ENCODE measurements at regions not wholly inside any gene's neighbourhood (a gene's known extent, or its start where the extent isn't known, plus 50 kb on each side); places are given as distances from the start of the nearest gene placed in this dataset.

DNA sequence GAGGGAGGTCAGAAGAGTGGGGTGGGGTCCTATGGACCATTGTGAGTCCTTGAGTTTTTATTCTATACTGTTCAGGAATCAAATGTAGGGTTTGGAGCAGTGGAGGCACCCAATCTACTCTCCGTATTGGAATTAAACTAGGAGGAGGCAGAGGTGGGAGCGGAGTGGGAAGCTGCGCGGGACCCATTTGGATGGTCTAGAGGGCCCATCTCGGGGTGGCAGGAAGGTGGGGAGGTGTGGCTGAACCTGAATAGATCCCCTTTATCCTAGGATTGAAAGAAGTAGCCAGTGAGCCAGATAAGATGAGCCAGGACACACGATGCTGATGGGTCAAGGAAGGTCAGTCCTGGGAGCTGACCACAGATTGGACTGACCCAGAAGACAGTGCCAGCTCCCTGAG, 325.8 kb downstream of the AJAP1 start:
- H3K27ac ChIP-seq = no peak overlapping the region
- H3K36me3 ChIP-seq = no peaks in the 10 kb centered on the region
- no peak for DNase-seq (ENCODE audit: low spot score in 2 of 2)
- peaks cover 0 to 4% of the 10 kb centered on the region in 2 donors for H3K9me3 ChIP-seq
- H3K4me1 ChIP-seq = no peaks in the 10 kb centered on the region
- TF ChIP-seq POLR2A (IDR thresholded peaks at IDR 0.05) = no peak
- TF ChIP-seq, protein P1, sequence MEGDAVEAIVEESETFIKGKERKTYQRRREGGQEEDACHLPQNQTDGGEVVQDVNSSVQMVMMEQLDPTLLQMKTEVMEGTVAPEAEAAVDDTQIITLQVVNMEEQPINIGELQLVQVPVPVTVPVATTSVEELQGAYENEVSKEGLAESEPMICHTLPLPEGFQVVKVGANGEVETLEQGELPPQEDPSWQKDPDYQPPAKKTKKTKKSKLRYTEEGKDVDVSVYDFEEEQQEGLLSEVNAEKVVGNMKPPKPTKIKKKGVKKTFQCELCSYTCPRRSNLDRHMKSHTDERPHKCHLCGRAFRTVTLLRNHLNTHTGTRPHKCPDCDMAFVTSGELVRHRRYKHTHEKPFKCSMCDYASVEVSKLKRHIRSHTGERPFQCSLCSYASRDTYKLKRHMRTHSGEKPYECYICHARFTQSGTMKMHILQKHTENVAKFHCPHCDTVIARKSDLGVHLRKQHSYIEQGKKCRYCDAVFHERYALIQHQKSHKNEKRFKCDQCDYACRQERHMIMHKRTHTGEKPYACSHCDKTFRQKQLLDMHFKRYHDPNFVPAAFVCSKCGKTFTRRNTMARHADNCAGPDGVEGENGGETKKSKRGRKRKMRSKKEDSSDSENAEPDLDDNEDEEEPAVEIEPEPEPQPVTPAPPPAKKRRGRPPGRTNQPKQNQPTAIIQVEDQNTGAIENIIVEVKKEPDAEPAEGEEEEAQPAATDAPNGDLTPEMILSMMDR (IDR thresholded peaks at IDR 0.05) = no peak
- TF ChIP-seq POLR2AphosphoS5 (IDR thresholded peaks at IDR 0.05) = no peak
- peaks cover 0 to 36% of the 10 kb centered on the region in 2 donors for H3K27me3 ChIP-seq
- no peak overlapping the region for H3K4me3 ChIP-seq
- intact Hi-C loops (cut with DNase I; ENCODE audit: low total_unique reads) = no loop called here

DNA sequence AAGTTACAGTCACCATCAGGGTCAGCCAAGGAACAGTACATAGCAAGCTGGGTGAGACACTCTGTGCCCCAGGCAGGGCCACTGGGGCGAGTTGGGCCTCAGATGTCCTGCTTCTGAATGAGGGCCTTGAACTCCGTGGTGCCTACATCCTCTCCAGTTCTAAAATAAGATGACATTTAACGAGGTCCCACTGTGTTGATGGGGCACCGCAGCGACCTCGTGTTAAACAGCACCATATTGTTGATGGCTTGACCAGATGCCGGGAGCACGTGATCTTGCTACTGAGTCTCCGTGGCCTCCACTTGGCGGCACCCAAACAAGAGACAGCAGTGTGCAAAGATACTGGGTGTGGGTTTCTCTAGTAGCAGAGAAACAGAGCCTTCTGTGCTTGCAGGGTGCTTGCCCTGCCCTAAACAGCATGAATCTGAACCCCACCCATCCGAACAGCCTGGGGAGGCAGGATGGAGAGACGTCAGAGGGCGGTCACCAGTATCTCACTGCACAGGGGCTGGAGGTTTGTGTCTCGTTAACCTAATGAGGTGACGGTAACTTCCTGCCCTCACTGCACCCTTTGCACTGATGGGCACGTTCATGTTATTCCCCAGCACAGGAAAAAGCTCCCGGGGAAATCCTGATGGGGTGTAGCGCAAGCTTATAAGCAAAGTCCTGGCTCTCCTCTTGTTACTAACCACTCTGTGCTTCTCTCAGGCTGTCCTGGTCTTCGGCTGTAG, 324.4 kb downstream of the AJAP1 start:
- intact Hi-C loops (cut with DNase I; ENCODE audit: low total_unique reads) = no loop called here
- Histone ChIP-seq H3K4me3 (no peak overlapping the region), H3K36me3 (no peaks in the 10 kb centered on the region), H3K4me1 (no peaks in the 10 kb centered on the region), H3K27ac (no peak overlapping the region), H3K27me3 (peaks cover 0 to 32% of the 10 kb centered on the region in 2 donors), H3K9me3 (no peaks in the 10 kb centered on the region)
- no peak for TF ChIP-seq POLR2AphosphoS5 (IDR thresholded peaks at IDR 0.05)
- TF ChIP-seq POLR2A (IDR thresholded peaks at IDR 0.05) = no peak
- TF ChIP-seq, protein P1 (IDR thresholded peaks at IDR 0.05) = no peak
- DNase-seq (ENCODE audit: low spot score in 2 of 2) = no peak

DNA sequence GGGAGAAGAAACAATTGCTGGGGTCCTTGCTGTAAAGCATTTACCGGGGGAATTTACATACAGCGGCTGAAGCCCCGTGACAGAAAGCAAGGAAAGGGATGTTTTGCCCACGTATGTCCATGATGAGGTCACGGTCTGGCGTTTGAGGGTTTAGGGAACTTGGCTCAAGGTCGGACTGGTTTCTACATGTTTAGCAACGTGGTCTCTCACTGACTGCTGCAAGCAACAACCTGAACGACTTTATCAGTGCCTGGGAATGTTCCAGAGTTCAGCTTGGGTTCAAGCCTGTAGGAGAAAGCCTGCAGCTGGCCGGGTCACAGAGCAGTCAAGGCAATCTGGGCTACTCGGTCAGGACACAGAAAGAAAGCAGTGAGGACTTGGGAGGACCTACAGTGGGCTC, 323.3 kb downstream of the AJAP1 start:
- Histone ChIP-seq H3K27ac (no peak overlapping the region), H3K4me3 (no peak overlapping the region), H3K27me3 (peaks cover 0 to 32% of the 10 kb centered on the region in 2 donors), H3K36me3 (no peaks in the 10 kb centered on the region), H3K9me3 (no peaks in the 10 kb centered on the region), H3K4me1 (no peaks in the 10 kb centered on the region)
- TF ChIP-seq POLR2AphosphoS5 (IDR thresholded peaks at IDR 0.05) = no peak
- TF ChIP-seq, protein P1 (IDR thresholded peaks at IDR 0.05) = no peak
- TF ChIP-seq POLR2A (IDR thresholded peaks at IDR 0.05) = no peak
- intact Hi-C loops (cut with DNase I; ENCODE audit: low total_unique reads) = no loop called here
- DNase-seq (ENCODE audit: low spot score in 2 of 2) = no peak

DNA sequence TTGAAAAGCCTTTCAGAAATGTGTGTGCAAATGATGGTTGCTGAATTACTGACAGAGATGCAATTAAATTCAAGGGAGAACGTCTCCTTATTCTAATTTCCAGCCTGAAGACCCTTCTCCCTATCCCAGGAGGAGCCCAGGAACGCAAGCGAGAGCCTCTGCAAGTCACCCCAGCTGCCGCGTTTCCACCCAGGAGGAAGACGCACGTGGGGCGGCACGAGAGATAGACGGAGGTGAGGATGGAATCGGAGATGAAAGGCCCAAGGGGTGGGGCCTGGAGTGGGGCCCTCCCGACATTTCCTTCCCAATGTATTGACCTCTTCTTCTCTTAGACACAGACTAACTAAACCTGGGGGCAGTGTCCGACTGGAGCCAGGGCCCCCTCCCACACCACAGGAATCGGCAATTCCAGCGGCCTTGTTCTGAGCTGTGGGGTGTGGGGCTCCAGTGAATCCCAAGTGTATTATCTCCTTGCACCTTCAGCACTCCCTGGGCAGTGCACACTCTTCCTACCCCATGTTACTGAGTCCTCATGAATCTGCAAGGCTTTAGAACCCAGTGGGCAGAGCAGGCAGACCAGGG, 322.5 kb downstream of the AJAP1 start:
- Histone ChIP-seq H3K27ac (no peak overlapping the region), H3K4me1 (no peaks in the 10 kb centered on the region), H3K27me3 (peaks cover 0 to 32% of the 10 kb centered on the region in 2 donors), H3K4me3 (no peak overlapping the region), H3K36me3 (no peaks in the 10 kb centered on the region), H3K9me3 (no peaks in the 10 kb centered on the region)
- intact Hi-C loops (cut with DNase I; ENCODE audit: low total_unique reads) = no loop called here
- TF ChIP-seq, protein P1 (IDR thresholded peaks at IDR 0.05) = no peak
- TF ChIP-seq POLR2A (IDR thresholded peaks at IDR 0.05) = no peak
- no peak for TF ChIP-seq POLR2AphosphoS5 (IDR thresholded peaks at IDR 0.05)
- no peak for DNase-seq (ENCODE audit: low spot score in 2 of 2)

DNA sequence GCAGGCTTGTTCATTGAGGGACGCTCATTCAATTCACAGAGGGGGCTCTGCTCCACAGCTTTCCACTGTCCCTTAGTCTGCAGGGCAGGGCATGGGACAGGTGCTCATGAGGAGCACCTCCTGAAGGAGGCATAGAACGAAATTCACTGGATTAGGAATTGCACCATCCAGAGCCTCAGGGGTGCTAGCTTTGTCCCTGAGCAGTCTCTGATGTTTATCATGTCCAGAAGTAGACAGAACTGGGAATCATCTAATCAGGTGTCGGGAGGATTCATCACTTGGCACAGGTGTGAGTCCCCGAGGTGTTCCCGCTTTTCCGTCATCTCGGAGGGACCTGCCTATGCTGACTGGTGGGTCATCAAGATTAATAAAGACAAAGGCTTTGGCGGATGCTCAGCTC, 321.4 kb downstream of the AJAP1 start:
- Histone ChIP-seq H3K4me3 (no peak overlapping the region), H3K36me3 (no peaks in the 10 kb centered on the region), H3K4me1 (no peaks in the 10 kb centered on the region), H3K27me3 (peaks cover 0 to 32% of the 10 kb centered on the region in 2 donors), H3K9me3 (no peaks in the 10 kb centered on the region), H3K27ac (no peak overlapping the region)
- no peak for TF ChIP-seq POLR2AphosphoS5 (IDR thresholded peaks at IDR 0.05)
- DNase-seq (ENCODE audit: low spot score in 2 of 2) = no peak
- intact Hi-C loops (cut with DNase I; ENCODE audit: low total_unique reads) = no loop called here

All from breast epithelium (tissue), 4 donors.